ENCODE measurements at regions not wholly inside any gene's neighbourhood (a gene's known extent, or its start where the extent isn't known, plus 50 kb on each side); places are given as distances from the start of the nearest gene placed in this dataset.

GRCh38 chr11:81895258-81895657 is 838.4 kb downstream of the FAM181B start:
- DNase-seq (ENCODE audit: extremely low read depth, low read depth), result no peak
- TF ChIP-seq CTCF (IDR thresholded peaks at IDR 0.05; ENCODE audit: low read depth, low read length), result no peak

GRCh38 chr11:81892770-81893635 is 840.7 kb downstream of the FAM181B start:
- no peak for TF ChIP-seq CTCF (IDR thresholded peaks at IDR 0.05; ENCODE audit: low read depth, low read length)
- DNase-seq (ENCODE audit: extremely low read depth, low read depth), result no peak

- no peak for DNase-seq (ENCODE audit: extremely low read depth, low read depth)
- TF ChIP-seq CTCF (IDR thresholded peaks at IDR 0.05; ENCODE audit: low read depth, low read length), result no peak
These were observed 845.3 kb downstream of the FAM181B start for GRCh38 chr11:81888391-81888790.

GRCh38 chr11:81887671-81888070 is 846.0 kb downstream of the FAM181B start:
- TF ChIP-seq CTCF (IDR thresholded peaks at IDR 0.05; ENCODE audit: low read depth, low read length), result no peak
- no peak for DNase-seq (ENCODE audit: extremely low read depth, low read depth)

GRCh38 chr11:81886406-81887075 is 847.1 kb downstream of the FAM181B start:
- no peak for DNase-seq (ENCODE audit: extremely low read depth, low read depth)
- TF ChIP-seq CTCF (IDR thresholded peaks at IDR 0.05; ENCODE audit: low read depth, low read length), result no peak

GRCh38 chr11:81874635-81875034 is 859.0 kb downstream of the FAM181B start:
- no peak for DNase-seq (ENCODE audit: extremely low read depth, low read depth)
- TF ChIP-seq CTCF (IDR thresholded peaks at IDR 0.05; ENCODE audit: low read depth, low read length), result no peak

- no peak for DNase-seq (ENCODE audit: extremely low read depth, low read depth)
- no peak for TF ChIP-seq CTCF (IDR thresholded peaks at IDR 0.05; ENCODE audit: low read depth, low read length)
These were observed 862.8 kb downstream of the FAM181B start for GRCh38 chr11:81870815-81871214.

Data from AG09319 (cell line).